ENCODE measurements at regions not wholly inside any gene's neighbourhood (a gene's known extent, or its start where the extent isn't known, plus 50 kb on each side); places are given as distances from the start of the nearest gene placed in this dataset.

DNA sequence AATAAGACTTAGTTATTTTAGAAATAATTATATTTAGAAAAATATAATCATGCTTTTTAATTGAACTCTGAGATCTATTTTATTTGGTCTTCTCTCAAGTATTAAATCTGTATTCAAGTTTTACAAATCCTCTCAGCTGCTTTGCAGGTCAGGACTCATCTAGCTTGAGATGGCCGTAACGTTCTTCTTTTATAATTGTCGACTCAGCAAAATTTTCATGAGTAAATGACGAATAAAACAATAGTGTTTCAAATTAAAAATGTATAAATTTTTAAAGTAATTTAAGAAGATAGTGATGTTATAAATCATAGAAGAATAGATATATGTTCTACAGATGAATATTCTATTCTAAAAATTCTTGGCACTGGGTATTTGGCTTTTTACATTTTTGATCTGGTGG, 957.1 kb upstream of the EYS start:
- Mint-ChIP-seq H3K36me3 (ENCODE audit: low read depth) (no peaks in the 10 kb centered on the region), H3K4me1 (ENCODE audit: low read depth) (no peaks in the 10 kb centered on the region), H3K9me3 (peaks cover 4% of the 10 kb centered on the region), H3K27me3 (no peaks in the 10 kb centered on the region), H3K27ac (no peak overlapping the region), H3K4me3 (no peak overlapping the region)
- H3K36me3 ChIP-seq (ENCODE audit: insufficient read depth, low read length): no peaks in the 10 kb centered on the region
- ATAC-seq (ENCODE audit: poor library complexity) (no peak), DNase-seq (no peak)
- TF ChIP-seq, protein P1, sequence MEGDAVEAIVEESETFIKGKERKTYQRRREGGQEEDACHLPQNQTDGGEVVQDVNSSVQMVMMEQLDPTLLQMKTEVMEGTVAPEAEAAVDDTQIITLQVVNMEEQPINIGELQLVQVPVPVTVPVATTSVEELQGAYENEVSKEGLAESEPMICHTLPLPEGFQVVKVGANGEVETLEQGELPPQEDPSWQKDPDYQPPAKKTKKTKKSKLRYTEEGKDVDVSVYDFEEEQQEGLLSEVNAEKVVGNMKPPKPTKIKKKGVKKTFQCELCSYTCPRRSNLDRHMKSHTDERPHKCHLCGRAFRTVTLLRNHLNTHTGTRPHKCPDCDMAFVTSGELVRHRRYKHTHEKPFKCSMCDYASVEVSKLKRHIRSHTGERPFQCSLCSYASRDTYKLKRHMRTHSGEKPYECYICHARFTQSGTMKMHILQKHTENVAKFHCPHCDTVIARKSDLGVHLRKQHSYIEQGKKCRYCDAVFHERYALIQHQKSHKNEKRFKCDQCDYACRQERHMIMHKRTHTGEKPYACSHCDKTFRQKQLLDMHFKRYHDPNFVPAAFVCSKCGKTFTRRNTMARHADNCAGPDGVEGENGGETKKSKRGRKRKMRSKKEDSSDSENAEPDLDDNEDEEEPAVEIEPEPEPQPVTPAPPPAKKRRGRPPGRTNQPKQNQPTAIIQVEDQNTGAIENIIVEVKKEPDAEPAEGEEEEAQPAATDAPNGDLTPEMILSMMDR (IDR thresholded peaks at IDR 0.05): no peak
- H3K27ac ChIP-seq (ENCODE audit: low read depth in 1 of 2, low read length in 2 of 2): no peak overlapping the region
- ChIA-PET CTCF (no interaction called here), POLR2A (no interaction called here)
- H3K27me3 ChIP-seq (ENCODE audit: control insufficient read depth in 1 of 2, insufficient read depth in 2 of 2, low read length in 2 of 2): no peaks in the 10 kb centered on the region
- peaks cover 0 to 5% of the 10 kb centered on the region in 2 experiments for H3K9me3 ChIP-seq (ENCODE audit: control insufficient read depth in 1 of 2, insufficient read depth in 1 of 2, low read length in 2 of 2)
- no peaks in the 10 kb centered on the region for H3K4me1 ChIP-seq (ENCODE audit: insufficient read depth, low read length)
- H3K4me3 ChIP-seq (ENCODE audit: low read length): no peak overlapping the region
- intact Hi-C loops (cut with DNase I, micrococcal nuclease): no loop called here

DNA sequence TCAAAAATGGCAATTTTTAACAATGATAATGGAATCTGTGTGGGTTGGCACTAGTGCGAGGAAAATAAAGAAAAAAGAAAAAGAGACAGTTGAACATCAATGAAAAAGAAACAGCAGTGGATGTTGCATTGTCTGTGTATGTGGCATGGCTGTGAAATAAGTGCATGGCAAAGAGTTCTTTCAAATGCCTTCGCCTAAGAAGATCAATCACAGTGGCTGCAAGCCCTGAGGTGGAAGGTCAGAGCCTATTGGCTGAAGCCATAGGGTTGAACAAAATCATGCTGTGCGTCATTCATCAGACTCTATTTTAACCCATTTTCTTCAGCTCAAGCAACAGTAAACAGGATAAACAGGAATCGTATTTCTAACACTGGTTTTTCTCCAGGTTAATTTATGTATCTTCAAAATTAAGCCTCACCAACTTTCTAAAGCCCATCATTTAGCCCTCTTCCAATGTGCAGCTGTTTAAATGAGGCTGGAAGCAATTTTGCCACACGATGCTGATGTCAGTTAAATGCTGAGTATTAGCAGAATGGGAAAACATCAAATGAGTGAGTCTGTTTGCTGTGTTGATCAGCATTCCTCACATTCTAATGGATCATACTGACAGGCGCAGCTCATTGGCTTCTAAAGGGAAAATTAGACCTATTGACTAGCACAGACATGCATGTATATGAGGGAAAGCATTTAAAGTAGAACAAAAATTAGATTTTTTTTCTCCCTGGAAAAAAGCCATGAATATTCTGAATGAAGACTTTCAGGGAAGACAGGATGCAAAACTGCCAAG, 955.9 kb upstream of the EYS start:
- DNase-seq (no peak), ATAC-seq (ENCODE audit: poor library complexity) (no peak)
- Histone ChIP-seq H3K27me3 (ENCODE audit: control insufficient read depth in 1 of 2, insufficient read depth in 2 of 2, low read length in 2 of 2) (no peaks in the 10 kb centered on the region), H3K4me3 (ENCODE audit: low read length) (no peak overlapping the region), H3K27ac (ENCODE audit: low read depth in 1 of 2, low read length in 2 of 2) (no peak overlapping the region), H3K4me1 (ENCODE audit: insufficient read depth, low read length) (no peaks in the 10 kb centered on the region), H3K36me3 (ENCODE audit: insufficient read depth, low read length) (no peaks in the 10 kb centered on the region), H3K9me3 (ENCODE audit: control insufficient read depth in 1 of 2, insufficient read depth in 1 of 2, low read length in 2 of 2) (peaks cover 0 to 5% of the 10 kb centered on the region in 2 experiments)
- Mint-ChIP-seq H3K27ac (no peak overlapping the region), H3K27me3 (no peaks in the 10 kb centered on the region), H3K9me3 (peaks cover 4% of the 10 kb centered on the region), H3K4me1 (ENCODE audit: low read depth) (no peaks in the 10 kb centered on the region), H3K36me3 (ENCODE audit: low read depth) (no peaks in the 10 kb centered on the region), H3K4me3 (no peak overlapping the region)
- intact Hi-C loops (cut with DNase I, micrococcal nuclease): no loop called here
- TF ChIP-seq, protein P1 (IDR thresholded peaks at IDR 0.05): no peak
- CTCF ChIA-PET: no interaction called here
- POLR2A ChIA-PET: no interaction called here

DNA sequence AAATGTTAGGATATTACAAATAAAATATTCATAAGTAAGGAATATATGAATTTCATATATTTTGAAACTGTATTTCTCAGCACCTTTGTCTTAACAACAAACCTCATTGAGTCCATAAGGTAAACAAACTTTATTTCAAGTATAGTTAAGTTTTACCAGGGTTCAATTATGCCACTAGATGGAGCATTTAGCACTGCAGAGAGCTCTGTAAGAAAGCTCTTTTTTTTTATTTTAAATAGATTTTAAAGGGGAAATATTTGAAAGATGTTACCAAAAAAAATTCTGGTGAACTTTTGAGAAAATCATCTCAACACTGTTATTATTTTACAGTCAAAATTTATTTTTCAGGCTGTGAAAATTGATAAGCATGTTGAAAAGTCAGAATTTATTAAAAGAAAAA, 955.2 kb upstream of the EYS start:
- CTCF ChIA-PET: no interaction called here
- H3K36me3 ChIP-seq (ENCODE audit: insufficient read depth, low read length): no peaks in the 10 kb centered on the region
- no peaks in the 10 kb centered on the region for H3K4me1 Mint-ChIP-seq (ENCODE audit: low read depth)
- H3K36me3 Mint-ChIP-seq (ENCODE audit: low read depth): no peaks in the 10 kb centered on the region
- POLR2A ChIA-PET: no interaction called here
- TF ChIP-seq, protein P1 (IDR thresholded peaks at IDR 0.05): no peak
- H3K9me3 ChIP-seq (ENCODE audit: control insufficient read depth in 1 of 2, insufficient read depth in 1 of 2, low read length in 2 of 2): peaks cover 0 to 5% of the 10 kb centered on the region in 2 experiments
- intact Hi-C loops (cut with DNase I, micrococcal nuclease): no loop called here
- no peaks in the 10 kb centered on the region for H3K4me1 ChIP-seq (ENCODE audit: insufficient read depth, low read length)
- DNase-seq: no peak
- no peaks in the 10 kb centered on the region for H3K27me3 Mint-ChIP-seq
- H3K27ac ChIP-seq (ENCODE audit: low read depth in 1 of 2, low read length in 2 of 2): no peak overlapping the region
- H3K27me3 ChIP-seq (ENCODE audit: control insufficient read depth in 1 of 2, insufficient read depth in 2 of 2, low read length in 2 of 2): no peaks in the 10 kb centered on the region
- H3K4me3 ChIP-seq (ENCODE audit: low read length): no peak overlapping the region
- H3K9me3 Mint-ChIP-seq: peaks cover 4% of the 10 kb centered on the region
- H3K27ac Mint-ChIP-seq: no peak overlapping the region
- H3K4me3 Mint-ChIP-seq: no peak overlapping the region
- ATAC-seq (ENCODE audit: poor library complexity): no peak
